ENCODE measurements at regions not wholly inside any gene's neighbourhood (a gene's known extent, or its start where the extent isn't known, plus 50 kb on each side); places are given as distances from the start of the nearest gene placed in this dataset.
"Not testable (repeated sequence)": the region's sequence is repeated elsewhere in the genome, so short reads cannot be mapped to it uniquely, and the experiment has no call there.

DNA sequence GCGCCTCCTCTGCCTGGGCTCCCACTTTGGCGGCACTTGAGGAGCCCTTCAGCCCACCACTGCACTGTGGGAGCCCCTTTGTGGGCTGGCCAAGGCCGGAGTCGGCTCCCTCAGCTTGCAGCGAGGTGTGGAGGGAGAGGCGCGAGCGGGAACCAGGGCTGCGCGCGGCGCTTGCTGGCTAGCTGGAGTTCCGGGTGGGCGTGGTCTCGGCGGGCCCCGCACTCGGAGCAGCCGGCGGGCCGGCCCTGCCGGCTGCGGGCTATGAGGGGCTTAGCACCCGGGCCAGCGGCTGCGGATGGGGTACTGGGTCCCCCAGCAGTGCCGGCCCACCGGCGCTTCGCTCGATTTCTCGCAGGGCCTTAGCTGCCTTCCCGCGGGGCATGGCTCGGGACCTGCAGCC, 344.5 kb downstream of the NYAP2 start:
- DNase-seq (ENCODE audit: low read depth) = not testable (repeated sequence)

DNA sequence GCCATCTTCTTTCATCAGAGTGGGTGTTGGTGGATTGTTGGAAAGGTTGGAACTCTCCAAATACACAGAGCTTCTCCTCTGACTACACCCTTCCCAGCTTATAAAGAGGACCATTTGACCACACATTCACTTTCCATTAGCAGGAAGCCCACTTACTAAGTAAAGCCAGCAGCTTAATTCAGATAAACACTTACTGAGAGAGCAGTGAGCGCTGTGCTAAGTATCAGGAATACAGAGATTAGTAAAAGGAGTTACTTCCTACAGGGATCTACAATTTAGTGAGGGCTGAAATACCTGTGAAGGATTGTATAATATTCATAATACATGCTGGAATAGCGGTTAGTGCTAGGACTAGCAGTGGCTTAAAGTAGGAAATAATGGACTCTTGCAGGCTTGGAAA, 343.0 kb downstream of the NYAP2 start:
- DNase-seq (ENCODE audit: low read depth) = no peak

DNA sequence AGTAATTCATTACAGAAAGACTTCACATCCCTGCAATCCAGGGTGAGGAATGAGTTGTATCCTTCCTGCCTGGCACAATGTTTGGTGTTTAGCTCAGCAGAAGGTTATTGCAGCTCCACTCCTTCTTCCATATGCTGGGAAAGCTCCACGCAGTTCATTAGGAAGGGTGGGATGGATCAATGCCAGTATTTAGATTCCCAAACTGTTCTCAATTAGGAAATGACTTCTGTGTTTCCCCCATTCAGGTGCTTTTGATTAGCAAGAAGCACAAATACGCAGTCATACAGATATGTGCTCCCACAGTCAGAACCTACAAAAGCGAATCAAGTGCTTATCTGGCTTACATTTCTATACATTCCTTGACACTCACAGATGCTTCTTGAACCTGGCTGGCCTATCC, 340.6 kb downstream of the NYAP2 start:
- DNase-seq (ENCODE audit: low read depth) = no peak

DNA sequence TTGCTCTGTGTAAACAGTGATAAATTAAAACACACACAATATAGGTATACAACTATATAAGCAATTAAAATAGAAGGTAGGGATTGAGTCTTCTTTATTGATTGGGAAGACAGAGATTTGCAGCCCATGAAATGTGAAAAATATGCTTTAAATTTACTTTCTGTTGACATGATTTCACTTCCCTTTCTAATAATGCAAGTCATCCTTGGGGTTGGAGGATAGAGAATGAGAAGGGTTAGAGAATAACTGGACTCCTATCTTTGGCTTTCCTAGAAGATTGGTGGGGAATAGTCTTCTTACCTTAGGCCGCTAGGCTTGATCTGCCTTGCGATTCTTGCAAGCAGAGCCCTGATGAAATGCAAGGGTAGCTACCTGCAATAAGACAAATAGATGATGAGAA, 339.8 kb downstream of the NYAP2 start:
- DNase-seq (ENCODE audit: low read depth) = no peak

DNA sequence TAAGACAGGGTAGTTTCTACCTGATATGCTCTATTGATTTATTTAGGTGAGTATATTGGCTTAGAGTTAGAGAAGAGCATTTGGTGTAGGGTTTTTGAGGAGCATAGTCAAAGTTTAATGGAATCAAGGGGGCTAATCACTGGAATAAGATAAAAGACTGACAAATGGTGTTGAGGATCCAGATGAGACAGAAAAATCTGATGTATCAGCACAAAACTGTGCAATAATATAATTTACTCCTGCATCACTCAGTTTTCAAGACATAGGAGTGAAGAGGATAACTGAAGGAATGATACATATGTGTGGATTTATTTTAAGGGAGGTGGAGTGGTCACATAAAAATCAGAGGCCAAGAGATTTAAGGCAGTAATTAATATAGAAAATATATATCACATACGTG, 339.2 kb downstream of the NYAP2 start:
- DNase-seq (ENCODE audit: low read depth) = no peak

GRCh38 chr2:225737556-225737955, 338.0 kb downstream of the NYAP2 start:
- no peak for DNase-seq (ENCODE audit: low read depth)

GRCh38 chr2:225735844-225736243, 336.3 kb downstream of the NYAP2 start:
- no peak for DNase-seq (ENCODE audit: low read depth)

DNA sequence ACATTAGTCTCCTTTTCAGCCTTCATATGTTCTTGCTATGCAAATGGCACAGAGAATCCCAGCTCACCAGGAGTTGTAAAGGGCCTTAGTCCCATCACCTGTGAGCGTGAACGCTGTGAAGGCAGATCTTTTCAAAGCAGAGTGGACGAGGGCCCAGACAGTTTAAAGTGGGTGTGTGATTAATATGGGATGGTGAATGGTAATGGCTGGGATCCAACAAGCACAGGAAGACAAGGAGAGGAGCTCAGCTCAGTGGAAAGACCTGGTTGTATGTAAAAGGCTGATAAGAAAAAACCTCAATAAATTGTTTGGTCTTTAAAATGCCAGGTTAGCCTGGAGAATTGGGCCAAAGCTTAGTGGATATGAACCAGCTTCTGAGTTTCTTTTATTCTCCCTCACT, 326.2 kb downstream of the NYAP2 start:
- DNase-seq (ENCODE audit: low read depth) = no peak
